Lower lobe of right lung (tissue), 2 donors: ENCODE measurements at regions not wholly inside any gene's neighbourhood (a gene's known extent, or its start where the extent isn't known, plus 50 kb on each side); places are given as distances from the start of the nearest gene placed in this dataset.
"Not testable (repeated sequence)": the region's sequence is repeated elsewhere in the genome, so short reads cannot be mapped to it uniquely, and the experiment has no call there.

Source experiments
- ATAC-seq, 2 donors: fragments of 200-7000 bp; cut with Tn5 transposase; one replicate each; pipeline ENCODE4 v1.9.1; 2020 to 2022; ENCODE audit warnings: mild to moderate bottlenecking in 2 of 2, moderate library complexity in 2 of 2
- DNase-seq: peaks from one replicate; pipeline ENCODE4 v3.0.0-alpha.2; 2020
- H3K27ac ChIP-seq: fragments of 200-600 bp; one replicate; pipeline ENCODE4 v1.8.0; 2022
- H3K27me3 ChIP-seq: fragments of 200-600 bp; one replicate; pipeline ENCODE4 v1.8.0; 2022; ENCODE audit warnings: low read depth
- H3K36me3 ChIP-seq: fragments of 200-600 bp; one replicate; pipeline ENCODE4 v1.8.0; 2022; ENCODE audit warnings: mild to moderate bottlenecking
- H3K4me1 ChIP-seq: fragments of 200-600 bp; one replicate; pipeline ENCODE4 v1.8.0; 2022
- H3K4me3 ChIP-seq: fragments of 200-600 bp; one replicate; pipeline ENCODE4 v1.8.0; 2022; ENCODE audit warnings: mild to moderate bottlenecking
- H3K9me3 ChIP-seq: fragments of 200-600 bp; one replicate; pipeline ENCODE4 v1.8.0; 2022
- intact Hi-C: fragments of 100-400 bp; cut with DNase I; formaldehyde crosslinking; loops from one replicate; pipeline ENCODE4 v1.11.0; 2022
- TF ChIP-seq, protein P1 (sequence below): fragments of 200-600 bp; IDR thresholded peaks from one replicate; pipeline ENCODE4 v1.8.0; 2022; ENCODE audit warnings: antibody characterized with exemption, mild to moderate bottlenecking
- donor health status: DM: no; HTN: yes; CAD: no; lungs with severe emphysema.

DNA sequence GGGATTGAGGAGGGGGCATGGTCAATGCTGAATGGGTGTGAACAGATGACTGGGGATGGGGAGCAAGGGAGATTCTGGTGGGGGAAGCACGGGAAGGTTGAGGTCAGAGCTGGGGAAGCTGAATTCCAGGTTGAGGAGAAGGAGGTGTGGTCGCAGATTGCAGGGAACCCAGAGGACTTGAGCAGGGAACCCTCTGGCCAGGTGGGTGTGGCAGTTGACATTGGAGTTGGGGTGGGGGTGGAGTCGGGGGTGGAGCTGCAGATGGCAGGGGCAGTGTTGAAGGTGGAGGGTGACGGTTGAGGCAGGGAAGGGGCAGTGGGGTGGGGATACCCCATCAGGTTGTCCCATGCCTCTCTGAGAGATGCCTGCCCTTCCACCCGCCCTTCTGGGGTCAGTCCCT is 94.7 kb downstream of the WTIP start:
- intact Hi-C loops = no loop called here
- Histone ChIP-seq H3K27me3 (no peaks in the 10 kb centered on the region), H3K36me3 (no peaks in the 10 kb centered on the region), H3K4me3 (no peak overlapping the region), H3K4me1 (no peaks in the 10 kb centered on the region), H3K27ac (no peak overlapping the region), H3K9me3 (no peaks in the 10 kb centered on the region)
- no peak for DNase-seq
- ATAC-seq = no peak
- TF ChIP-seq, protein P1, sequence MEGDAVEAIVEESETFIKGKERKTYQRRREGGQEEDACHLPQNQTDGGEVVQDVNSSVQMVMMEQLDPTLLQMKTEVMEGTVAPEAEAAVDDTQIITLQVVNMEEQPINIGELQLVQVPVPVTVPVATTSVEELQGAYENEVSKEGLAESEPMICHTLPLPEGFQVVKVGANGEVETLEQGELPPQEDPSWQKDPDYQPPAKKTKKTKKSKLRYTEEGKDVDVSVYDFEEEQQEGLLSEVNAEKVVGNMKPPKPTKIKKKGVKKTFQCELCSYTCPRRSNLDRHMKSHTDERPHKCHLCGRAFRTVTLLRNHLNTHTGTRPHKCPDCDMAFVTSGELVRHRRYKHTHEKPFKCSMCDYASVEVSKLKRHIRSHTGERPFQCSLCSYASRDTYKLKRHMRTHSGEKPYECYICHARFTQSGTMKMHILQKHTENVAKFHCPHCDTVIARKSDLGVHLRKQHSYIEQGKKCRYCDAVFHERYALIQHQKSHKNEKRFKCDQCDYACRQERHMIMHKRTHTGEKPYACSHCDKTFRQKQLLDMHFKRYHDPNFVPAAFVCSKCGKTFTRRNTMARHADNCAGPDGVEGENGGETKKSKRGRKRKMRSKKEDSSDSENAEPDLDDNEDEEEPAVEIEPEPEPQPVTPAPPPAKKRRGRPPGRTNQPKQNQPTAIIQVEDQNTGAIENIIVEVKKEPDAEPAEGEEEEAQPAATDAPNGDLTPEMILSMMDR = no peak

DNA sequence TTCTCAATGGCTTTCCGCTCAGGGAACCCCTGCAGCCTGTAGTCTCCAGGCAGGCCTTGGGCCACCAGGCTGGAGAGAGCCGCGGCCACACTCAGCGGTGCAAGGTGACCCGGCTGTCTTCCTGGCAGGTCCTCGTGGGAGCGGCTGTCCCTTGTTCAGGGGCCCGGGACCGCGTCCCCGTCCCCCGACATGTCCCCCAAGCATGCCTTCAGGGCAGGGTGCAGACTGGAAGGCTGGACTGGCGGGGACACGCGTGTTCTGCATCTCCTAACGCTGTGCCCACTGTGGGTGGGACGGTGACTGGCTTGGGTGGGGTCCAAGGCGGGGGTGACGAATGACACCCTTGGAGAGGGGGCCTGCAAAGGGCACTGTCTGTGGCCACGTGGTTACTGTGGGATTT is 93.6 kb downstream of the WTIP start:
- Histone ChIP-seq H3K27me3 (no peaks in the 10 kb centered on the region), H3K4me3 (no peak overlapping the region), H3K36me3 (no peaks in the 10 kb centered on the region), H3K9me3 (peaks cover 9% of the 10 kb centered on the region), H3K4me1 (no peaks in the 10 kb centered on the region), H3K27ac (no peak overlapping the region)
- no peak for ATAC-seq
- DNase-seq = no peak
- TF ChIP-seq, protein P1 = no peak
- intact Hi-C loops = no loop called here

DNA sequence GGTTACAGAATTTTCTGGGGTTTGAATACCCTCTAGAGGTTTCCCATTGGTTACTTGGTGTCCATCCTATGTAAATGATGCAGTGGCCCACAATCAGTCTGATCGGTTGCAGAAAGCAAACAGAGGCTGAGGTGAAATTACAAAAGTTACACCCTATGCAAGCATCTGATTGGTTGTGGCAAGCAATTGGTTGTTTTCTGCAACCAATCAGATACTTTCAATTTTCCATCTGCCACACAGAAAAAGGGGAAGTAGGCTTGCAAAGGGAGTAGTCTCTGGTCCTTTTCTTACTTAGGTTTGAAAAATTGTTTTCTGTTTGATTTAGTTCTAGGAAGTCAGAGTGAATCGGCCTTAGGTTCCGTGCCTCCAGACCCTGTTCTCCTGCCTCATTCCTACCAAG is 93.1 kb downstream of the WTIP start:
- ATAC-seq (no peak), DNase-seq (no peak)
- Histone ChIP-seq H3K4me3 (no peak overlapping the region), H3K27me3 (no peaks in the 10 kb centered on the region), H3K4me1 (no peaks in the 10 kb centered on the region), H3K9me3 (peaks cover 14% of the 10 kb centered on the region), H3K36me3 (no peaks in the 10 kb centered on the region), H3K27ac (no peak overlapping the region)
- TF ChIP-seq, protein P1 = no peak
- intact Hi-C loops = no loop called here

DNA sequence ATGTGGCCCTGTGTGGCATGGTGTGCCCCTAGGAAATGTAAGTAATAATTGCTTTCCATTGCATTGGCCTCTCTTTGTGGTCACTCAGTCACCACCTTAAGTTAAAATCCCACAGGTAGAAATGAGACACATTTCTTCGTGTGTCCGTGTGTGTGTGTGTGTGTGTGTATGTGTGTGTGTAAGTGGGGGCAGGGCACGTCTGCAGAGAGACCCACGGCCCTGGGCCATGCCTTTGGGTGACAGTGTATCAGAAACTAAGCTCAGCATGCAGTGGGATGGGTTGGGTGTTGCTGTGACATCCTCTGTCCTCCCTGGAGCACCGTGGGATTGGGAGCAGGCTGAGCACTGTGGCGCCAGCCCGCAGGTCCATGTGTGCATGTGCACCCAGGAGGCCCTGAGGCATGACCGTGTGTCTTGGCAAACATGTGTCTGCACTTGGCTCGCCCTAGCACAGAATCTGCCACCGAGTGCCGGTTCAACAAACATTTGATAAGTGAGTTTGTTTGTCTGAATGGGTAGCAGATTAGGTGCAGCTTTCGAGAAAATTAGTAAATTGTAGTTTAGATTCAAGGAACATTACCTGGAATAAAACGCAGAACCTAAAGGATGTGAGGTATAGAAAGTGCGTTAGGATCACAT is 91.8 kb downstream of the WTIP start:
- no peaks in the 10 kb centered on the region for H3K36me3 ChIP-seq
- no peak overlapping the region for H3K4me3 ChIP-seq
- no peak for DNase-seq
- TF ChIP-seq, protein P1 = no peak
- ATAC-seq = no peak
- H3K4me1 ChIP-seq = no peaks in the 10 kb centered on the region
- peaks cover 22% of the 10 kb centered on the region for H3K9me3 ChIP-seq
- no peaks in the 10 kb centered on the region for H3K27me3 ChIP-seq
- no peak overlapping the region for H3K27ac ChIP-seq
- intact Hi-C loops = no loop called here

DNA sequence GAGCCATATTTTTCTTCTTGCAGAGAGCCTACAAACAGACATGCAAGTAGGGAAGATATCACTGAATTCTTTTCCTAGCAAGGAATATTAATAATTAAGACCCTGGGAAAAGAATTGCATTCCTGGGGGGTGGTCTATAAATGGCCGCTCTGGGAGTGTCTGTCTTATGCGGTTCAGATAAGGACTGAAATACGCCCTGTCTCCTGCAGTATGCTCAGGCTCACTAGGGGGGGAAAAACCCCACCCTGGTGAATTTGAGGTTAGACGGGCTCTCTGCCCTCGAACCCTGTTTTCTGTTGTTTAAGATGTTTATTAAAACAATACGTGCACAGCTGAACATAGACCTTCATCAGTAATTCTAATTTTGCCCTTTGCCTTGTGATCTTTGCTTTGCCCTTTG is 88.6 kb downstream of the WTIP start:
- H3K4me3 ChIP-seq, DNase-seq, H3K27ac ChIP-seq, H3K4me1 ChIP-seq, H3K36me3 ChIP-seq, H3K27me3 ChIP-seq, intact Hi-C loops, ATAC-seq: not testable (repeated sequence)
- H3K9me3 ChIP-seq = peaks cover 22% of the 10 kb centered on the region

DNA sequence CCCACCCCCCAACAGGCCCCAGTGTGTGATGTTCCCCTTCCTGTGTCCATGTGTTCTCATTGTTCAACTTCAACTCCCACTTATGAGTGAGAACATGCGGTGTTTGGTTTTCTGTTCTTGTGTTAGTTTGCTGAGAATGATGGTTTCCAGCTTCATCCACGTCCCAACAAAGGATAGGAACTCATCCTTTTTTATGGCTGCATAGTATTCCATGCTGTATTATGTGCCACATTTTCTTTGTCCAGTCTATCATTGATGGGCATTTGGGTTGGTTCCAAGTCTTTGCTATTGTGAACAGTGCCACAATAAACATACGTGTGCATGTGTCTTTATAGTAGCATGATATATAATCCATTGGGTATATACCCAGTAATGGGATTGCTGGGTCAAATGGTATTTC is 80.8 kb downstream of the WTIP start:
- H3K4me1 ChIP-seq, DNase-seq, ATAC-seq: not testable (repeated sequence)

More for the DNA sequence above, 80.8 kb downstream of the WTIP start:
- H3K27ac ChIP-seq, H3K36me3 ChIP-seq, H3K4me3 ChIP-seq, H3K27me3 ChIP-seq, intact Hi-C loops, H3K9me3 ChIP-seq: not testable (repeated sequence)
